IPS-11a (cell line): ENCODE measurements at regions not wholly inside any gene's neighbourhood (a gene's known extent, or its start where the extent isn't known, plus 50 kb on each side); places are given as distances from the start of the nearest gene placed in this dataset.

ENCODE experiments used
- H3K4me3 ChIP-seq: one replicate; pipeline ENCODE4 v1.5.1; 2013; ENCODE audit warnings: low read depth, low read length, control low read depth

- no peak overlapping the region for H3K4me3 ChIP-seq
Measured at GRCh38 chr14:54300881-54301280, 95.9 kb upstream of the CDKN3 start.

GRCh38 chr14:54301359-54301758 lies 95.4 kb upstream of the CDKN3 start:
- H3K4me3 ChIP-seq = no peak overlapping the region

- no peak overlapping the region for H3K4me3 ChIP-seq
Measured at GRCh38 chr14:54306806-54307205, 90.0 kb upstream of the CDKN3 start.

- no peak overlapping the region for H3K4me3 ChIP-seq
Measured at GRCh38 chr14:54309615-54310014, 87.2 kb upstream of the CDKN3 start.

- no peak overlapping the region for H3K4me3 ChIP-seq
Measured at GRCh38 chr14:54310151-54310850, 86.5 kb upstream of the CDKN3 start.

GRCh38 chr14:54310851-54311228 lies 86.0 kb upstream of the CDKN3 start:
- H3K4me3 ChIP-seq = no peak overlapping the region

GRCh38 chr14:54312166-54312801 lies 84.5 kb upstream of the CDKN3 start:
- H3K4me3 ChIP-seq = no peak overlapping the region

- no peak overlapping the region for H3K4me3 ChIP-seq
Measured at GRCh38 chr14:54314365-54315104, 82.3 kb upstream of the CDKN3 start.

- H3K4me3 ChIP-seq = no peak overlapping the region
Measured at GRCh38 chr14:54316652-54317051, 80.2 kb upstream of the CDKN3 start.

- no peak overlapping the region for H3K4me3 ChIP-seq
Measured at GRCh38 chr14:54317391-54317790, 79.4 kb upstream of the CDKN3 start.

GRCh38 chr14:54322246-54322645 lies 74.6 kb upstream of the CDKN3 start:
- no peak overlapping the region for H3K4me3 ChIP-seq

GRCh38 chr14:54322701-54323337 lies 74.0 kb upstream of the CDKN3 start:
- H3K4me3 ChIP-seq = no peak overlapping the region

GRCh38 chr14:54325766-54326165 lies 71.0 kb upstream of the CDKN3 start:
- no peak overlapping the region for H3K4me3 ChIP-seq

GRCh38 chr14:54329082-54329695 lies 67.6 kb upstream of the CDKN3 start:
- H3K4me3 ChIP-seq = no peak overlapping the region

GRCh38 chr14:54330876-54331275 lies 65.9 kb upstream of the CDKN3 start:
- no peak overlapping the region for H3K4me3 ChIP-seq

GRCh38 chr14:54331516-54331915 lies 65.3 kb upstream of the CDKN3 start:
- no peak overlapping the region for H3K4me3 ChIP-seq

GRCh38 chr14:54332490-54332889 lies 64.3 kb upstream of the CDKN3 start:
- no peak overlapping the region for H3K4me3 ChIP-seq

- H3K4me3 ChIP-seq = no peak overlapping the region
Measured at GRCh38 chr14:54333511-54333910, 63.3 kb upstream of the CDKN3 start.

- no peak overlapping the region for H3K4me3 ChIP-seq
Measured at GRCh38 chr14:54335569-54336155, 61.1 kb upstream of the CDKN3 start.

- no peak overlapping the region for H3K4me3 ChIP-seq
Measured at GRCh38 chr14:54337314-54337713, 59.5 kb upstream of the CDKN3 start.
